ENCODE measurements at regions not wholly inside any gene's neighbourhood (a gene's known extent, or its start where the extent isn't known, plus 50 kb on each side); places are given as distances from the start of the nearest gene placed in this dataset.
"Not testable (repeated sequence)": the region's sequence is repeated elsewhere in the genome, so short reads cannot be mapped to it uniquely, and the experiment has no call there.

DNA sequence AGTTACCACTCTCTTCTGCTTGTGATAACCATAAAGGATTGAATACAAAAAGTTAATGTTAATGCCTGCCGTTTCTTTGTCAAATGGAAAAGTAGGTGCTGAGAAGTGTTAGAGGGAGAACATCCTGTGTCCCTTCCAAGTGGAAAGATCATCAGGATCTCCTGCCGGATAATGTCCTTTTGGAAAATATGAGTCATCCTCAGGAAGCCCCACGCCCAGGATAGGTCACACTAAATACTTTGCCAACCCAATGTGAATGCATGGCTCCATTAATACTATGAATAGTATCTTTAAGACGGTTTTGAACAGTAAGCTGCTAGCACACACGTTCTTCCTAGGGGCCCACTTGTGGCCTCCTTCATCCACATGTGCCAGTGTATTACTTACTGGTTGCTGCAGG lies 279.5 kb downstream of the ZNF326 start:
- no peak for FAIRE-seq

DNA sequence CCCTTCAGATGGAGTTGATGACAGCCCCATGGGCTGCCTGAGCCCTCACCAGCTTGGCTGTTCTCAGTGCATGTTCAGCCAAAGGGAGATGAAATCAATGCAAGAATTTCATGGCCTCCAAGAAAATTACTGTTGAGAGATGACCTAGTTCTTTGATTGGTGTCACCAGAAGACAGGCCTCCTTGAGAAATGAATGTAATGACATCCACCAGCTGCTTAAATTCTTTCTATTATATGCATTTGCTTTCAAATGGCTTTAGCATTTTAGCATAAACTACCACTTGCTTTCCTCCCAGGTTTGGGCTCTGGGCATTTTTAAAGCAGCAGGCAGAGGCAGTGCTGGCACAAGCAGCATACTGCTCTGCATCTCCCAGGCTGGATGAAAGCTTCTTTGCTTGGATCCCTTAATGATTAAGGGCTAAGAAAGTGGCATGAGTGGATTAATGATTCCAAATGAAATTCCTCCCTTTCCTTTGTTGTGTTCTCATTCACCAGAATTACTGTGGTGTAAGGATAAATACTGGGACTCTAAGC lies 278.4 kb downstream of the ZNF326 start:
- no peak for FAIRE-seq

DNA sequence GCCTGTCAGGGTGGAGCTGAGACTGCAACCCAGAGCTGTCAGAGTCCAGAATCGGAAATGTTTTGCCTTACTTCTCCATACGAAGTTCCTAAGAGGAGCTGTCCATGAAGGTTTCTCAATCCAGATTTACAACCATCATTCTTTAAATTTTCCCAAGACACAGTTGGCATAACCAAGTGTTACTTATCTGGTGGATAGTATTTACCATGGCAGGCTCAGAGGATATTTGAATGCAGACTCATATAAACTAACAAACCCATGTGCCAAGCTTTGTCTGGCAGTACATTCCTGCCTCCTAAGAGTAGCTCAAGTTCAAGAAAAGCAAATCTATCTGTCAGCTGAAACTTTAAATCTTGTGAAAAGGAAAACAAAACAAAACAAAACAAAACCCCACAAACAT lies 267.9 kb downstream of the ZNF326 start:
- FAIRE-seq = no peak

DNA sequence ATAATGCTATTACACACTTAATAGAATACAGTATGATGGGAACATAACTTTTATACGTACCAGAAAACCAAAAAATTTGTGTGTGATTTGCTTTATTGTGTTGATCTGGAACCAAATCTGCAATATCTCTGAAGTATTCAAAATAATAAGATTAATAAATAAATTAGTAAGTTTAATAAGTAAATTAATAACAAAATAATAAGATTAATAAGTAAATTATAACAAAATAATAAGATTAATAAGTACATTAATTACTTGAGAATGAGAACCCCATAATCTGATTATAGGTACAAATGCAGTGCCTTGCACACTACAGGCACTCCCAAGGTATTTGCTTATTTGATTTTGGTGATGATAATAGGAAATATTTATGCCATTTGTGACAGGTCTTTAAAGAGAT lies 267.4 kb downstream of the ZNF326 start:
- FAIRE-seq = no peak

DNA sequence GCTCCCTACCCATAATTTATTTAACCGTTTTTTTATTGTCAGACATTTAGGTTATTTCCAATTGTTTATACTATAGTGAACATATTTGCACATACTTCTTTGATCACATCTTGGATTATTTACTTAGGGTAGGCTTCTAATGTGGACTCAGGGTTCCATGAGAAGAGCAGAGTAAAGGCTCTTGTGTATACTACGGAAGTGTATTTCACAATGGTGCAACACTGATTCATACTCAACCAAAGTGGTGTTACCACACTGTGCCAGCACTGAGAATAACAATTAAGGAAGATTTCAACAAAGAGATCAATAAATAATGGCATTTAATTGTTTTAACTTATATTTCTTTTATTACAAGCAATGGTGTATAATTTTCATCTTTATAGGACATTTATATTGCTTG lies 251.2 kb downstream of the ZNF326 start:
- FAIRE-seq = no peak

DNA sequence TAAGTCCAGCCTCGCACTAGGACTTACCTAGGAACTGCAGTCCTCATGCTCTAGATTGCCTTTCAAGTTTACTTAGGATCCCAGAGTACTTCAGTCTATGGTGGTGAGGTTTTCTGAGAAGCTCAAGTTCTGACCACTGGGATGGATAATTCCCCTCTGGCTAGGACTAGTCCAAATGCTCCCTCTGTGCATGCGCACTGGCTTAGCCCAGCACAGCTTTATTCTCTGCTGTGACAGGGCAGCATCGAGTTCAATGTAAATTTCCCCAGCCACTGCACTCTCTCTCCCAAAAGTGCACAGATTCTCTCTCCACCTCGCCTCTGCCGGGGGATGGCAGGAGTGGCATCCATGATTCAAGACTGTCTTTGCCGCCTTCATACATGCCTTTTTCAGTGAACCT lies 241.6 kb downstream of the ZNF326 start:
- FAIRE-seq = no peak

DNA sequence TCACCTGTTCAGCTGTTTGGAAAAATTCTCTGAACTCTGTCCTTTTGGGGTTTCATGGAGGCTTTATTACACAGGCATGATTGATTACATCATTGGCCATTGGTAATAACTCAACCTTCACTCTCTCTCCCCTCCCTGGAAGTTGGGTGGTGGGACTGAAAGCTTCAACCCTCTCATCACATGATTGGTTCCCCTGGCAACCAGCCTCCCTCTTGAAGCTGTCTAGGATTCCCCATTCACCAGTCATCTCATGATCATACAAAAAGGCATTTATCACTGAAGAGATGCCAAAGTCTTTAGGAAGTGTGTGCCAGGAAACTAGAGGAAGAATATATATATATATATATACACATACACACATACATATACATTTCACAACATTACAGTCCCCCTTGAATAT lies 228.5 kb downstream of the ZNF326 start:
- no peak for FAIRE-seq

DNA sequence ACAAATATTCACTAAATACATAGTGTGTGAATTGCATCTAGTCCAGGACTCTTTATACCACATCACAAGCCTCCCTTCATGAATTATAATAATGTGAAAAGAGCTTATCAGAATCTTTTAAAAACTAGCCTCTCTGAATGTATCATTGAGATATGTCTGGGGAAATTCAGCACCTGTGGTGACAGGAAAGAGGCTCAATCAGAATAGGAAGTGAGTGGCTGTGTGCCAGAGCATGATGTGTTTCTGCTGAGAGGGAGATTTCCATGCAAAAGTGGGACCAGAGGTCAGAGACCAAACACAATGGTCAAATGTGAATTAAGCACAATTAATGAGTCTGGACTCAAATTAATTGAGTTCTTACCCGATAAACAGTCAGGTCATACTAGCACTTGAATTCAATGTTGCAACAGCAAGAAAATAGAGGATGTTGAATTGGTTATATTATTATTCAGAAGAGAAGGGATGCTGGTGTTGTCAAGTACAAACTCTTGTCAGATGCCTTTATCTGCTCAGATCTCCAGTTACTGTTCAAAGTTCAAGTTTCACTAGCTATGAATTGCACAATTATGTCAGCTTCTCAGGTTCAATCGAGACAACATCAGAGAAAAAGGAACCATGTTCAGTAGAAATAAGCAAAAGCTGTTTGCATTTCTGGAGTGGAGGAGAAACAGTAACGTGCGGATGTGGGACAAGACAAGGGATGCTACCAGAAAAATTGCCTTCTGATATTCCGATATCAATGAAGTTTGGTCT lies 226.2 kb downstream of the ZNF326 start:
- FAIRE-seq = no peak

DNA sequence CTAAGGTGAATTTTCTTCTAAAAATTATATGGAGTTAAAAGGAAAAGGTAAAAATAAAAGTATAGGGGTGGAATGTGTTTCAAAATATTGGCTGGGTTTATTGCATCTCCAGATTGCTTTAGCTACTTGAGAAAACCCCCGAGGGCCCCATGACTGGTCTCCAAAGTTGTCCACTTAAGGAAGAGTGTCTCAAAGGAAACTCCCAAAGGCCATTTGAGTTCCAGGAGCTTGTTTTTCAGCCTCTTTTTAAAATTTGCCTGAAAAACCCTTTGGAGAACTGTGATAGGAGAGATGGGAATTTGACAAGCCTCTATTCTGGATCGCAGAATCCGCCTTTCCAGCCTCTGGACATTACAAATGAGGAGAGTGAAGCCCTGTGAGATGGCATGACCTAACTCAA lies 225.6 kb downstream of the ZNF326 start:
- no peak for FAIRE-seq

DNA sequence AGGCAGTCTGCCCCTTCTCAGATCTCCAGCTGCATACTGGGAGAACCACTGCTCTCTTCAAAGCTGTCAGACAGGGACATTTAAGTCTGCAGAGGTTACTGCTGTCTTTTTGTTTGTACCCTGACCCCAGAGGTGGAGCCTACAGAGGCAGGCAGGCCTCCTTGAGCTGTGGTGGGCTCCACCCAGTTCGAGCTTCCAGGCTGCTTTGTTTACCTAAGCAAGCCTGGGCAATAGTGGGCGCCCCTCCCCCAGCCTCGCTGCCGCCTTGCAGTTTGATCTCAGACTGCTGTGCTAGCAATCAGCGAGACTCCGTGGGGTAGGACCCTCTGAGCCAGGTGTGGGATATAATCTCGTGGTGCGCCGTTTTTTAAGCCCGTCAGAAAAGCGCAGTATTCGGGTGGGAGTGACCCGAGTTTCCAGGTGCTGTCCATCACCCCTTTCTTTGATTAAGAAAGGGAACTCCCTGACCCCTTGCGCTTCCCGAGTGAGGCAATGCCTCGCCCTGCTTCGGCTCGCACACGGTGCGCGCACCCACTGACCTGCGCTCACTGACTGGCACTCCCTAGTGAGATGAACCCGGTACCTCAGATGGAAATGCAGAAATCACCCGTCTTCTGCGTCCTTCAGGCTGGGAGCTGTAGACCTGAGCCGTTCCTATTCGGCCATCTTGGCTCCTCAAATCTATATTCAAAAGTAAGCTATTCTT lies 224.4 kb downstream of the ZNF326 start:
- FAIRE-seq = not testable (repeated sequence)

DNA sequence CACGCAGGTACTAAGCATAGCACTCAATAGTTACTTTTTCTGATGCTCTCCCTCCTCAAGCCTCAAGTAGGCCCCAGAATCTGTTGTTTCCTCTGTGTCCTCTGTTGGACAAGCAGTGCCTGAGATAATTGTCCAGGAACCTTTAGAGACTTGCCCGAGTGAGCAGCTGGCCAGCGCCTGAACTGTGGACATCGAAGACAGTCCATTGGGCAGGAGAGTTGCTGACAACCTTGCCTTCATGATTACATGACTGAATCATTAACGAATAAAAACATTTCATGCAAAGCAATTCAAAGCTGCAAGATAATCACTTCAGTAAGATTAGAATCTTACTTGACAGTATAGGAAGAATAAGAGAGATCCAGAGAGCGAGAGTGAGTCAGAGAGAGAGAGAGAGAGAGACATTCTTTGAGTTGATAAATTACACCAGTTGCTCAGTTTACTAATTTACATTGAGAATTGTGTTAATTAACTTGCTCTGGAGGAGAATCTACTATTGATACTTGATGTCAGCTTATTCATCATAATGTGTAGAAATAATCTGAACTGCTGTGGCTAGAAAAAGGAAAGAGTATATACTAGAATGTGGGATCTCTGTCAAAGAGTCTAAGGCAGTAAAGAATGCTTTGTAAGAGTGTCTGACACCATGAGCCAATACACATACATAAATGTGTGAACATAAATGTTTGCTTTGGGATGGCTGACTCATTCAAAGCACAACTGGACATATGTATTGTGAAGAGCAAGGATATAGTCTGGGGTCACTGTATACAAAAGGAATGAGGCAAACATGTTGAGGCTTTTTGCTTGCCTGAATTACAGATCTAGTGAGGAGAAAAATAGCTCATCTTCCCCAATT lies 216.0 kb downstream of the ZNF326 start:
- FAIRE-seq = no peak

DNA sequence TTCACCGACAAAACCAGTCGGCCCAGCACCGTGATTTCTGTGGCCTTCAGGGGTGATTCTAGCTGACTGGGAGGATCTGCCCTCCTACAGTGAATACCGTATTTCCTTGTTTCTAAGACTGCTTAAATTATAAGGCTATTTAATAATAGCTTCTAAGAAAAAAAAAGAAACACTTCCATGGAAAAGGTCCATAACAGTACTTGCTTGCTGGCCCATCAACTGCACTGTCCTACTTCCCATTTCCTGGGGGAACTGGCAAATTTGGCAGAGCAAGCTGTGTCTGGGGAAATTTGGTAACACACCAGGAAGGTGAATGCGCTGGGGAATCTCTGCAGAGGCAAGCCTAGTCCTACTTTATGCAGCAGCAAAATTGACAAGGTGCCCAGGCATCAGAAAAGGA lies 214.0 kb downstream of the ZNF326 start:
- no peak for FAIRE-seq

DNA sequence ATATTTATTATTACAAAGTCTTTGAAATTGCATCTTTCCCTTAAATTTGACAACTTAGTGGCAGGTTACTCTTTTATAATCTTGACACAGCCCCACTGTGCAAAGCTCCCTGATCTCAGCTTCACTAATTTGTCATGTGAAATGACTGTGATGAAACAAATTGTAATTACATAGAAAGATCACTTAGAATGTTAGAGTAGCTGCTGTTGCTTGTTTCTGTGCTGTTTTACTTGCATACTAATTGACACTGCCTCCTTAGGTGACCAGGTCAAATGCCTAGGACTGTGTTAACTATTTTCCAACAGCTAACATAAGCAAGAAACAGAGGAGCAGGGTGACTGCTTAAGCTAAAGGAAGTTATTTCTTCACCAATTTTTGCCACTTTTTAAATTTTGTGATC lies 211.3 kb downstream of the ZNF326 start:
- no peak for FAIRE-seq

DNA sequence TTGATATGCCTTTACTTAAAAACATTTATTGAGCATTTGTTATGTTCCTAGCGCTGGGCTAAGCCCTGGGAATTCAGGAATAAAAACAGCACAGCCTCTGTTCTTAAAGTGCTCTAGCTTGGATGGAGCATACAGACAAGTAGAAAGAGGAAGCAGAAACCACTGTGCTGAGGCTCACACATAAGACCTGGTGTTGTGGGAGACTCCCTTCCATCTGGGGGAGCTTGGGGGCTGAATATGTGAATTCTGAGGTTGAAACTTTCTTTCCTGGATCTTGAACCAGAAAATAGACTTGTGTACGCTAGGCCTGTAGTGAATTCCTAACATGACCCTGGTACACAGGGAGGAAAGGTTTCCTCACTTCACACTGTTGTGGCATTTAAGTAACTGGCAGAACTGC lies 209.9 kb downstream of the ZNF326 start:
- no peak for FAIRE-seq

DNA sequence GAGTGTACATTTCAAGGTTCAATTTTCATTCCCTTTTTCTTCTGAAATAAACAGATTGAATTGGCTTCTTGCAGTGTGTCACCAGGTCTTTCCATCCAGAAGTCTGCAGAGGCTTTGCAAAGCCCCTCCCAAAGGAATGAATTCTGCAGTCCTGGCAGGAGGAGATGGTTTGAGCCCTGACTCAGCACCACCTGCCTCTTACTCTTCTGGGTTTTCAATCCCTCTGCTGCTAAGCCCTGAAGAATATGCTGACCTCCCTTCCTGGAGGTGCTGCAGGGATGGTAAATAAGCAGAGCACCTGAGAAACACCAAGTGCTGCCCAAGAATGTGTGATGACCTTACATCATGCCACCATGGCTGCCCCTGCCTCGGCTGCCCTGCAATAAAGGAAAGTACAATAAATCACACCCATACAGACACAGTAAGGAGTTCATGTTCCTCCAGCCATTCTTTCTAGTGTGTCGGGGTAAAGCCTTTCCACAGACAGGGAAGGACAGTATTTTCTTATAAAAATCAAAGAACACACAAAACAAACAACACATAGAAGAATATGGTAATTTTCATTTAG lies 209.2 kb downstream of the ZNF326 start:
- FAIRE-seq = no peak

DNA sequence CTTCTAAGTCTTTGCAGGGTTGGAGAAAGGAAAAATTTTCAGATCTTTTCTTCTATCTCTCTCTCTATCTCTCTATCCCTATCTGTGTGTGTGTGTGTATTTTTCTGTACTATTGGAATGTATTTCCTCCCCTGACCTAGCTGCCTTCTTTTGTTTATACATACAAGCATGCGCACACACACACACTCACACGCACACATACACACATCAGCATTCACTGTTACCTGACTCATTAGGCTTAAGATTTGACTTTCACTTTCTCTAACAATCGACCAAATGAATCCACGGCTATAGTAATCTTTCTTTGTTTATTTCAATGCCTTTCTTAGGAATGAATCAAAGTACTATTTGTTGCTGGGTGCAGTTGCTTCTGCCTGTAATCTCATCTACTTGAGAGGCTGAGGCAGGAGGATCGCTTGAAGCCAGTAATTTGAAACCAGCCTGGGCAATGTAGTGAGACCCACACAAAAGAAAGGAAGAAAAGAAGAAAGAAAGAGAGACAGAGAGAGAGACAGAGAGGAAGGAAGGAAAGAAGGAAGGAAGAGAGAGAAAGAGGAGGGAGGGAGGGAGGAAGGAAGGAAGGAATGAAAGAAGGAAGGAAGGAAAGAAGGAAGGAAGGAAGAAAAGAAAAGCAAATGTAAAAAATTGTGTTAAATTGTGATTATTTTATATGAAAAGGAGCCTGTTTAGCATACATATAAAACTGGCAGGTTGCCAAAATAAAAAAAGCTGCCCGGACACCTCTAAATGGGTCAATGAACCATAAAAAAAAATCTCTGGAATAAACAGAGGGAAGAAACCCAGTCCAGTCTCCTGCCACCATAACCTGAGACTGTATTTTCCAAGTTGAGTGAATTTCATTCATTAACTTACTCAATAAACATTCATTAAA lies 206.8 kb downstream of the ZNF326 start:
- FAIRE-seq = no peak

DNA sequence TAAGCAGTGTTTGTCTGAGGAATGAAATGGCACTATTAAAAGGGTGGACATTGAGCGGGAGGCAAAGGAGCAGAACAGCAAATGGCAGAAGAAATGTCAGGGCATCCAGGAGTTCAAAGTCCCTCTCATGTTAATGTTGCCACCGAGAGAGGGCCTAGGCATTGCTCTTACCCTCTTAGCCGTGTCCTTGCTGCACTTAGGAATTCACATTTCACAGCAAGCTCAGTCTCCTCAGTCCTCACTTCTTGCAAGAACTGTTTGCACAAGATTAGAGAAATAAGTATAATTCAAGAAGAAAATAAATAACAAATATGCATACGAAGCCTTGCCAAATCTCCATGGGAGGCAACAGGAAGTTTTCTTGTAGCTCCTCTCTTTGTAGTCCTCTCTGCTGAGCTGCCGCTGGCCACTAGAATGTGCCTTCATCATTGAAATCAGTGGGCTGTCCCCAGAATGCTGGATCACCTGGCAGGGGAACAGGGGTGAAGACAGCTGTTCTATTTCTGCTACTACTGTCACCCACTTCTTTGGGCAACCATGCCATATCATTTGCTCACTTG lies 205.8 kb downstream of the ZNF326 start:
- FAIRE-seq = no peak

DNA sequence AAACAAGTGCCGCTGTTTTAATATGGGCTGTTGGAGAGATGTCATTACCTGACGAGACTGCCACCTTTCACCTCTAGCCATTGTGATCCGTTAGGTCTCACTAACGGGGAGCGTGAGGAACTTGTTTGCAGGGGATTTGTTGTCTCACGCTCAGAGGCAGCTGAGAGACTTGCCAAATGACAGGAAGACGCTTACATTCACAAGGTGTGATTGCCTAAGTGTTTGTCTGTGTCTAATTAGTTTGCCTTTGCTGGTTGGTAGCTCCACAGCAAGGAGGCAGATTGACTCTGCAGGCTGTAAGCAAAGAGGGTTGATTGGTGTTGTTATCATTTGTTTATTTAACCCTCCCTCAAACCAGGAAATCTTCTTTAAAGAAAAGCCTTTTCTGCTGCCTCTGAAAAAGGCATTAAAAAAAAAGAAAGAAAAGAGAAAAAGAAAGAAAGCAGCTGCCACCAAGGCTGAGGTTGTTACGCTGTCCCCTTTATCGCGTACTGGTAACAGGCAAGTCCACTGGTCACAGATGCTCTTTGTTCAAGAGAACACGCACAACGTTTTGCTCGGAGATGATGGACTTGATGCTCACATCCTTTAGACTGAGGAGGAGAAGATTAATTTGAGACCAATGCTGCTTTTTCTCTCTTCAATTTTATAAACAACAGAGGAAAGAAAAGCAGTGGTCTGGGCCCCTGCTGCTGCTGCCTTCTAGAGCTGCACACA lies 203.9 kb downstream of the ZNF326 start:
- FAIRE-seq = no peak

DNA sequence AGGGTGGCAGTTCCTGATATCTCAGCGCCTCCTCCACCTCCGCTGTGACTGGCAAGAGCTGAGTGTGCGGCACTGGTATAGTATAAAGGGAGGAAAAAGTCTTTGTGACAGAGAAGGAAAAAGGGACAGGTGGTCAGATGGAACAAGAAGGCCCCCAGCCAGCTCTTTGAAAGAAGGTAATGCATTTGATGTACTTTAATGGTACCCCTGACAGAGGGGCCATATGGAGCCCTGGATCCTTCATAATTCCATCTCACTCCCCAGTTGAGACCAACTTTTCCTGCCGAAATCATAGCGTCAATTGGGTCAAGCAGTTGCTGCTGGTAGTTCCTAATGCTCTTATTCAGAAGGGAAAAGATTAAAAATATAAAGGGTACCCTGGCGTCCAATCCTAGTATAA lies 198.2 kb downstream of the ZNF326 start:
- FAIRE-seq = no peak

DNA sequence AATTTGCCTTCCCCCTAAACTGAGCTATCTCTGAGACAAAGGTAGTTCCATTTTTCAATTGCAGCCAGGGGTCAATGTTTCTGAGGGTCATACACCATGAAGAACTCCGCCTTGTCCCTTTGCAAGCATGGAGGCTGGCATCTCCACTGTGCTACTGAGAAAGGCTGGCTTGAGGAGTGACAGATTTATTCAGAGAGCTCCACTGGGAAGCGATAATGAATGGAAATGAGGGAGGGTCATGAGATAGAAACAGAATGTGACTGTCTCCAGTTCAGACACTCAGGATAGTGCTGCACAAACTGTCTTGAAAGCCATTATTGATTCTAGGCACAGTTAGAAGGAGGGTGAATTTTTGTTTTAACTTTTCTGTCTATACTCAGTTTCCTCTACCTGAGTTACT lies 197.5 kb downstream of the ZNF326 start:
- no peak for FAIRE-seq

DNA sequence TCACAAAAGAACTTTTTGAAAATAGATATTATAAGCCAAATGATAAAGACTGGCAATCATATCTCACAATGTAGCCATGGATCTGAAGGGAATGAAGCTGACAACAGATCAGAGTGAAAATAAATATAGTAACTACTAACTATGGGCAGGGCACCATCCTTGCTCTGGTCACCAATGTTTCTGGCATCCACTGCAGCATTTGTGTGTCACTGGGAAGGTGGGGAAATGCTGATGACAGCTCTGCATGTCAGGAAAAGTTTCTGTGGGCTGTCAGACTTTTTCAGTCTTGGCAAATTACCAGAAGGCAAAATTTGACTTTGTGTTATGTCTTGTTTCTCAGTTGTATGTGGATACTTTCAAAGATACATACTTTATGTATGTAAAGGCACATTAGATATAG lies 195.6 kb downstream of the ZNF326 start:
- FAIRE-seq = no peak

All from endometrium (tissue), 2 donors.